Hypothalamus (tissue), 51 donors: ENCODE measurements at regions not wholly inside any gene's neighbourhood (a gene's known extent, or its start where the extent isn't known, plus 50 kb on each side); places are given as distances from the start of the nearest gene placed in this dataset.
"Not testable (repeated sequence)": the region's sequence is repeated elsewhere in the genome, so short reads cannot be mapped to it uniquely, and the experiment has no call there.

Experiments
- DNase-seq, 51 donors: peaks; one replicate each; lab custom pipeline; 2025; lab: John Stamatoyannopoulos, UW

GRCh38 chr7:20466543-20467021 lies 135.9 kb downstream of the ITGB8 start:
- DNase-seq: no peak

GRCh38 chr7:20470082-20470481 lies 139.4 kb downstream of the ITGB8 start:
- no peak for DNase-seq

DNA sequence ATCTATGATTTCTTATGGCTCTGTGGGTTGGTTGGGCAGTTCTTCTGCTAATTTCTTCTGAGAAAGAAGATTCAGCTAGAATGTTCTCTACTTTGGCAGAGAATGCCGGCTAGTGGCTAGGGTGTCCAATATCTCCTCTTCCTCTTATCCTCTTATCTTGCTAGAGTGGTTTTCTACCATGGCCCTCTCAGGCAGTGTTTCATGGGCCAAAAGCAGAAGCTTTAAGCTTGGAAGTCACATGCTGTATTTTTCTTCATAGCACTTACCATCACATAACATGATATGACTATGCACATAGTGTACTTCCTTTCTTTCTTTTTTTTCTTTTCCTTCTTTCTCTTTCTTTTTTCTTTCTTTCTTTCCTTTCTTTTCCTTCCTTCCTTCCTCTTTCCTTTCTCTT lies 140.0 kb downstream of the ITGB8 start:
- DNase-seq: no peak

GRCh38 chr7:20474249-20474648 lies 141.2 kb upstream of the ABCB5 start:
- DNase-seq: no peak

DNA sequence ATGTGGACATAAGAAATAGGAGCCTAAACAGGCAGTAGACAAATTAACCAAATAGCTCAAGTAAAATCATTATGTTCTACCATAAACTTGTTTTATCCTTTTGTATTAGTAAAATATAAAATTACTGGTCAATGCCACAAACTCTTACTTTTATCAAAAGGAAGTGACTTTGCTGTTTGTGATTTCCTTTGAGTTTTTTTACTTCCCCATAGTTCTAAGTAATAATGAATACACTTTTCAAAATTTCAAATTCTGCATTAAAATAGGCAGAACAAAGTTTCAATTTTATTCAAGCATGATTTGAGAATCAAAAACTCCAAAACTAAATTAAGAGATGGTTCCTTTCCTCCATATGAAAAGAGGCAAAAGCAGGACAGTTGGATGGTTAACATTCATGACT lies 139.7 kb upstream of the ABCB5 start:
- DNase-seq: no peak

DNA sequence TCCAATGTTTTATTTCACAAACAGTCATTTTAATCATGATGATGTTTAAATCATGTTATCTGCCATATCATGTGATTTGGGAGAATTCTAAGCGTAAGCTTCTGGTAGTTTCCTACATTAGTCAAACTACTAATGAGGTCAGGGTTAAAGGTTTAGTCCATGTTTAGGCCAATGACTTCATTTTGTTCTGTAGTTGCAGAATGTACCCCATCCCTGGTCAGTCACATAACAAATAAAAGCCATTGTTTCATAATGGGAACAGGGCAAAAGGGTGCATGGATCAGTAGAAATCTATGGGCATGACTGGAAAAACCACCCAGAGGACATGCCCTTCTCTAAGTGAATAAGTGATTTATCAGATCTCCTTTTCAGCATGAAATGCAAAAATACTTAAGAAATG lies 138.4 kb upstream of the ABCB5 start:
- DNase-seq: no peak

- DNase-seq: no peak
Observed at GRCh38 chr7:20479706-20480105, 135.8 kb upstream of the ABCB5 start.

DNA sequence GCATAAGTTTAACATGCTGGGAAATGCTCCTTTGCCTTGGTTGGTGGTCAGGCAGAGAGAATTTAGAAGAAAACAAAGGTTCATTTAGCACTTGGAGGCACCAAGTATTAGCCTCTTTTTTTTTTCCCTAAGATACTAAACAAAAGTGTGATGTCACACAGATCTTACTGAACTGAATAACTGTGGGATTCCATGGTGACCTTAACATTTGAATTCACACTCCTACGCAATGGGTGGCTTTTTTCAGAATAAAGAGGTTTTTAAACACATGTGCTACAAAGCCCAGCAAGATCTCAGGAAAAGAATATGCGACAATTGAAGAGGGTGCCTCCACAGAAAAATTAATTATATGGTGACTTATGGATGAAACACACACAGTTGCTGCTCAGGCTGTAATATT lies 133.4 kb upstream of the ABCB5 start:
- no peak for DNase-seq

GRCh38 chr7:20484356-20484755 lies 131.1 kb upstream of the ABCB5 start:
- no peak for DNase-seq

- DNase-seq: no peak
Observed at GRCh38 chr7:20488850-20489249, 126.6 kb upstream of the ABCB5 start.

DNA sequence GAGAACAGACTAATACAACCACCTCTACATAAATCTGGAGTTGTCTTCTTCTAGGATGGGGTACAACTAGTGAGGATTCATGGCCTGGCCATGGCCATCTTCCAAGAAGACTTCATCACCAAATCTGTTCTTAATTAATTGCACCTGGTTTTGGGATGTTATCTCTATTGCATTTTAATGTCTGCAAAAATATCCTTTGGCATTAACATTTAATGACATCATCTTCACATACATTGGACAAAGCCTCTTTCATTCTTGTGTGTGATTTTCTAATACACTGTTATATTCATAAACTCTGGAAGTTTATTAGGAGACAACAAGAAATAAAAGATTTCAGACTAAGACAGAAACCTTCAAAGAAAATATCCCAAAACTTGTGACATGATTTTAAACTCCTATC lies 124.2 kb upstream of the ABCB5 start:
- no peak for DNase-seq

- DNase-seq: no peak
Observed at GRCh38 chr7:20494566-20494965, 120.9 kb upstream of the ABCB5 start.

DNA sequence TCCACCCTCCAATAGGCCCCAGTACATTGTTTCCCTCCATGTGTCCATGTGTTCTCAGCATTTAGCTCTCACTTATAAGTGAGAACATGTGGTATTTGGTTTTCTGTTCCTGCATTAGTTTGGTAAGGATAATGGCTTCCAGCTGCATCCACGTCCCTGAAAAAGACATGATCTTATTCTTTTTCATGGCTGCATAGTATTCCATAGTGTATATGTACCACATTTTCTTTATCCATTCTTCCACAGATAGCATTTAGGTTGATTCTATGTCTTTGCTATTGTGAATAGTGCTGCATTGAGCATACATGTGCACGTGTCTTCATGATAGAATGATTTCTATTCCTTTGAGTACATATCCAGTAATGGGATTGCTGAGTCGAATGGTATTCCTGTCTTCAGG lies 114.0 kb upstream of the ABCB5 start:
- DNase-seq: not testable (repeated sequence)

- no peak for DNase-seq
Observed at GRCh38 chr7:20503278-20503950, 112.1 kb upstream of the ABCB5 start.

DNA sequence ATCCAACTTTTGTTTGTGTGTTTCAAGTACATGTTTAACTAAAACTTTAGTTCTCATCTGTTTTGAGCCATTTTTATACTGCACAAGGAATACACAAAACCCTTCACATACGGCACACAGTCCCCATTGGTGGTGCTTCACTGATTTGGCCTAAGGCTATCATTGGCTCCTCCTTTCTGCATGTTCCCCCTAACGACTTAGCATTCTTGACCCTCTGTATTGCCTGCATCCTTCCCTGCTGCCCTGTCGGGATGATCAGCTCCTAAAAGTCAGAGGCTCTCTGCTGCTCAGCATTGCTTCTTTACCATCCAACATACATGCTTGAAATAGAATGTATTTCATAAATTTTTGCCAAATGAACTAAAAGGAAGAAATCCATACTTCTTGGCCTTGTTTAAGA lies 111.4 kb upstream of the ABCB5 start:
- no peak for DNase-seq

GRCh38 chr7:20506175-20506574 lies 109.3 kb upstream of the ABCB5 start:
- no peak for DNase-seq

- no peak for DNase-seq
Observed at GRCh38 chr7:20507157-20507556, 108.3 kb upstream of the ABCB5 start.

- DNase-seq: no peak
Observed at GRCh38 chr7:20508109-20508508, 107.4 kb upstream of the ABCB5 start.

DNA sequence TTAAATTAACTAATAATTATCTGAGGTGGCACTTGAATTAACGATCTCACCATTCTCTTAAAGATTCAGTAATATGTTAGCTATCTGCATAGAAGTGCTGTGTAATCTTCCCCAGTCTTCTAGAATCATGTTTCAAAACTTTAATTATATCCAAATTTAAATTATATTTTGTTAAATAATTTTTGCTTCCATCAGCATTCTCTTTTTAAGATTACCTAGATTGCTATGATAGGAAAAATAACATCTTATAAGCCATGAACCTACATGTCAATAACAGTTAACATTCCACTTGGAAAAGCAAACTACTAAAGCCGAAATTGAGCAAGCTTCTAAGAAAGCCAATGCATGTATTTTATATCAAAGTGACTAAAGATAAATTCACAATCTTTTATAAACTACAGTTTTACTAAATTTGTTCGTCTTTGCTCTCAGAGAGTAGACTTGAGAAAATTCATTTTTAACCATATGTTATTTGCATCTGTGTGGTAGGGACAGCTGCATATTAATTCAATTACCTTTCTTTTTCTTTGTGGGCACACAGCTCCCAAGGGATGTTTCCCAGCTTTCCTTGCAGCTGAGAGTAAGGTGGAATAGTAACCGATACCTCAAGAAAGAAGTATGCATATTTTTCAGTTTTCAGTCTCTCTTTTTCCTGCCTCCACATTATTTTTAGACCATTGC lies 105.4 kb upstream of the ABCB5 start:
- DNase-seq: no peak

DNA sequence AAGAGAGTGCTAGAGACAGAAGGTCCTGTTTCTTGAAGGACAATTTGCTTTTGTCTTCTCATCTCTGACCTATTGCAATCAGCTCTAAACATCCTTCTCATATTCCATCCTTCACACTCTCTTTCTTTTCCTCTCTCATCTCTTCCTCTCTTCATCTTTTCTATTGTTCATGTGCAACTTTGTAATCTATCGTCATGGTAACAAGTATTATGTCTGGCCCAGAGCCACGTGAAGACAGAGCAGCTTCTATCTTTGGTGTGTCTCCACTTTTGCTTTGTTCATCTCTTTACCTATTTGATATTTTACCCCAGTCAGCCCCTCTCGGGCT lies 104.9 kb upstream of the ABCB5 start:
- DNase-seq: no peak

GRCh38 chr7:20513341-20513740 lies 102.1 kb upstream of the ABCB5 start:
- DNase-seq: no peak

DNA sequence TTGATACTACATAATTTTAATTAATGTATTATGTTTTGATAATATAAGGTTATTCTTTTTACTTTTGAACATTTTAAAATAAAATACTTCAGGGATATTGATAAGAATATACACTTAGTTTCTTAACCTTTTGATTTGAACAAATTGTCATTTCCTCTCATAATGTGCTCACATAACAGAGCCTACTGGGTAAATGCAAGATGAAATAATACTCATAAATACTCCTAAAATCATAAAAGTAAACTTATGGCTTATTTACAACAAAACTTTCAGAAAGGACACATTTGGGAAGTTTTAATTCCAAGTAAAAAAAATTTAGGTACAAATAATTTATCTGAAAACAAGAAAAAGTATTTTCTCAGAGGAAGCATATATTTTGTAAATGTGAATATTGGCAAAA lies 101.6 kb upstream of the ABCB5 start:
- no peak for DNase-seq

DNA sequence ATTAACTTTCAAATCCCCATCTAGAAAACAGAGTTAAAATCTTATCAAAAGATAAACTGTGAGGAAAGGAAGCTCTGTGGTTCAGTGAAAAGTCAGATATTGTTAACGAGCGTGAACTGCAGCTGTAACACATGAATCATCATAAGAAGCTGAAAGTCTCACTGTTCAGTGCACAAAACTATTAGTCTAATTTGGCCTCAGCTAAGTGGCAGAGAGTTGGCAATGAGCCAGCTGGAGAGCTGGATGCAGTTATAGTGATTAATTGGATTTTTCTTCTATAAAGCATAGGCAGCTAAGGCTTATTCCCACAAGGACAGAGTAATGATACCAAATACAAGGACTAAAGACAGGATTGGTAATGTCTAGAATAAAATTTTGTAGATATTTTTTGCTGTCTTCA lies 101.1 kb upstream of the ABCB5 start:
- DNase-seq: peak in 31 of 51 donors; percentile 2 to 62 (median 27)
